Nephron progenitor cell (in vitro differentiated cells): ENCODE measurements at regions not wholly inside any gene's neighbourhood (a gene's known extent, or its start where the extent isn't known, plus 50 kb on each side); places are given as distances from the start of the nearest gene placed in this dataset.

Experiments used
- DNase-seq: peaks from one replicate; pipeline ENCODE4 v3.0.0; 2021
- H3K27ac Mint-ChIP-seq: 2 replicates; pipeline ENCODE4 v1.8.0; 2021; ENCODE audit warnings: mild to moderate bottlenecking, moderate library complexity, mixed read lengths
- H3K27me3 Mint-ChIP-seq: 2 replicates; pipeline ENCODE4 v1.8.0; 2021; ENCODE audit warnings: mild to moderate bottlenecking, low read depth, mixed read lengths; ENCODE audit not compliant: poor library complexity
- H3K36me3 Mint-ChIP-seq: 2 replicates; pipeline ENCODE4 v1.8.0; 2021; ENCODE audit warnings: low read depth, mixed read lengths
- H3K4me1 Mint-ChIP-seq: 2 replicates; pipeline ENCODE4 v1.8.0; 2021; ENCODE audit warnings: mixed read lengths
- H3K4me3 Mint-ChIP-seq: 2 replicates; pipeline ENCODE4 v1.8.0; 2021; ENCODE audit warnings: mild to moderate bottlenecking, moderate library complexity, mixed read lengths
- H3K9me3 Mint-ChIP-seq: 2 replicates; pipeline ENCODE4 v1.8.0; 2021; ENCODE audit warnings: mild to moderate bottlenecking, moderate library complexity, mixed read lengths
- CTCF ChIP-seq: fragments of 200-600 bp; sonication (generic); IDR thresholded peaks from 2 replicates; pipeline ENCODE4 v1.5.0; 2021; ENCODE audit warnings: antibody characterized with exemption

GRCh38 chr3:31164381-31164780, 269.9 kb upstream of the GADL1 start:
- Mint-ChIP-seq H3K27me3 (no peaks in the 10 kb centered on the region), H3K36me3 (peaks cover 8% of the 10 kb centered on the region), H3K9me3 (peaks cover 9% of the 10 kb centered on the region), H3K4me3 (no peak overlapping the region), H3K27ac (no peak overlapping the region), H3K4me1 (peaks cover 29% of the 10 kb centered on the region)
- TF ChIP-seq CTCF: no peak
- DNase-seq: no peak

DNA sequence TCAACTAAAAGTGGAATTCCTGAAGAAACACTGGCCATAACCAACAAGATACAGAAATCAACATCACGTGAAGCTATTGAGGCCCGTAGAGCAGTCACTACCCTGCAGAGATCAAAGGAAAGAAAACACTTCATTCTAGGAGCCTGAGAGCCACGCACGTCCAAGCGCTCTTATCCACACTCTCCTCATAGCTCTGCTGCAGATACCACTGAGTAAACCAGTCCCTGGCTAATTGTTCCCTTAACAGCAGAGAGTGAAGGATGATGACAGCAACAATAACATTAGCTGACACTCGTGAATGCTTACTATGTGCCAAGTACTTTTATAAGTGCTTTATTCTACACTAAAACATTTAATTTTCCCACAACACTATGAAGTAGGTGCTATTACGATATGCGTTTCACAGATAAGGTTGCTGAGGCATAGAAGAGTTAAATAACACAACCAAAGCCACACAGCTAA, 271.0 kb upstream of the GADL1 start:
- peaks cover 9% of the 10 kb centered on the region for H3K9me3 Mint-ChIP-seq
- peak overlapping the region; percentile 74 for H3K27ac Mint-ChIP-seq
- DNase-seq: peak; percentile 6
- H3K27me3 Mint-ChIP-seq: no peaks in the 10 kb centered on the region
- no peak for TF ChIP-seq CTCF
- peaks cover 29% of the 10 kb centered on the region for H3K4me1 Mint-ChIP-seq
- peak overlapping the region; percentile 26 for H3K4me3 Mint-ChIP-seq
- peaks cover 8% of the 10 kb centered on the region for H3K36me3 Mint-ChIP-seq

GRCh38 chr3:31166249-31166885, 271.9 kb upstream of the GADL1 start:
- H3K4me1 Mint-ChIP-seq: peaks cover 29% of the 10 kb centered on the region
- H3K27ac Mint-ChIP-seq: peak overlapping the region; percentile 74
- H3K27me3 Mint-ChIP-seq: no peaks in the 10 kb centered on the region
- no peak for TF ChIP-seq CTCF
- peaks cover 8% of the 10 kb centered on the region for H3K36me3 Mint-ChIP-seq
- no peak overlapping the region for H3K4me3 Mint-ChIP-seq
- DNase-seq: no peak
- peaks cover 9% of the 10 kb centered on the region for H3K9me3 Mint-ChIP-seq

DNA sequence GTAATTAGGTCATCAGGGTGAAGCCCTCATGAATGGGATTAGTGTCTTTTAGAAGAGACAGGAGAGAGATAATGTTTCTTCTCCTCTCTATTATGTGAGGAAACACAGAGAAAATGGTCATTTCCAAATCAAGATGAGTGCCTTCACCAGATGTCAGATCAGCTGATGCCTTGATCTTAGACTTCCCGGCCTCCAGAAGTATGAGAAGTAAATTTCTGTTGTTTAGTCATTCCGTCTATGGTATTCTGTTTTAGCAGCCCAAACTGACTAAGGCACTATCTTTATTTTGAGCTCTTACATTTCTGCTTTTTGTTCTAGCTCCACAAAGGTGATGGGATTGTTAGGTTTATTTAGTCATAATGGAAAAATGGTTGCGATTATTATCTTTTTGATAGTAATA, 273.2 kb upstream of the GADL1 start:
- peaks cover 38% of the 10 kb centered on the region for H3K4me1 Mint-ChIP-seq
- H3K27ac Mint-ChIP-seq: no peak overlapping the region
- H3K4me3 Mint-ChIP-seq: no peak overlapping the region
- no peak for DNase-seq
- no peak for TF ChIP-seq CTCF
- no peaks in the 10 kb centered on the region for H3K27me3 Mint-ChIP-seq
- H3K36me3 Mint-ChIP-seq: peaks cover 8% of the 10 kb centered on the region
- H3K9me3 Mint-ChIP-seq: peaks cover 9% of the 10 kb centered on the region

DNA sequence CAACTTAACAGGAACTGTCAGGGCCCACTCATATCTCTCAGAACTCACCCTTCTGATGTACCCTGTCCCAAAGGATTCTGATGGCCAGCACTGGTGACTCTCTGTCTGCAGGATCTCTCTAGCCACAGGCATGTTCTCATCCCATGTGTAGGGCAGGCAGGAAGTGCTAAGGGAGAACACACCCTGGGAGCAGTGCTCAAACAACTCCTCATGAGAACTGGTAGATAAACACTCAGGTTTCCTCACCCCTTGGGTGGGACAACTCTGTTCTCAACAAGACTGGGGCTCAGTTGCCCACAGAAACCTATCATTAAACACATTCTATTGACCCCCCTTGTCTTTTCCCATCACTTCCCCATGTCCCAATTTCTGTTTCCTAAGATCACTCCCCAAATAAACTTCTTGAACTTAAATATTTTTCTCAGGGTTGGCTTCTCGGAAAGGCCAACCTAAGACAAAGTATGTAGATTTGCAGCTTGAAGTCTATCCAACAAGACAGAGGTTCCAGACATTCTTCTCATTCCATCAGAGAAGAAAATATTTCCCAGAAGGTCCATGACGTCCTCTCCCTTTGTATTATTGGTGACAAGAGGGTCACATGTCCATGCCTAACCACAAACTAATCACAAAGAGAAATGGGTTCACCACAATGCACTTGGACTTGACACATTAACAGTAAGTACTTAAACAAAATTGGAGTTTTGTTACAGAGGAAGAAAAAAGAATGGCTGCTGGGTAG, 276.6 kb upstream of the GADL1 start:
- DNase-seq: no peak
- Mint-ChIP-seq H3K27ac (no peak overlapping the region), H3K27me3 (peaks cover 3% of the 10 kb centered on the region), H3K9me3 (peaks cover 9% of the 10 kb centered on the region), H3K36me3 (peaks cover 8% of the 10 kb centered on the region), H3K4me1 (peaks cover 39% of the 10 kb centered on the region), H3K4me3 (no peak overlapping the region)
- no peak for TF ChIP-seq CTCF
